VCaP (cell line): ENCODE measurements at regions not wholly inside any gene's neighbourhood (a gene's known extent, or its start where the extent isn't known, plus 50 kb on each side); places are given as distances from the start of the nearest gene placed in this dataset.
"Not testable (repeated sequence)": the region's sequence is repeated elsewhere in the genome, so short reads cannot be mapped to it uniquely, and the experiment has no call there.

Experiments
- H3K27ac ChIP-seq: fragments of 450-650 bp; 2 replicates; pipeline ENCODE4 v1.5.1; 2017
- CTCF ChIP-seq: fragments of 450-650 bp; conservative IDR thresholded peaks from 2 replicates; pipeline ENCODE4 v1.5.1; 2017; ENCODE audit warnings: mild to moderate bottlenecking, moderate library complexity

DNA sequence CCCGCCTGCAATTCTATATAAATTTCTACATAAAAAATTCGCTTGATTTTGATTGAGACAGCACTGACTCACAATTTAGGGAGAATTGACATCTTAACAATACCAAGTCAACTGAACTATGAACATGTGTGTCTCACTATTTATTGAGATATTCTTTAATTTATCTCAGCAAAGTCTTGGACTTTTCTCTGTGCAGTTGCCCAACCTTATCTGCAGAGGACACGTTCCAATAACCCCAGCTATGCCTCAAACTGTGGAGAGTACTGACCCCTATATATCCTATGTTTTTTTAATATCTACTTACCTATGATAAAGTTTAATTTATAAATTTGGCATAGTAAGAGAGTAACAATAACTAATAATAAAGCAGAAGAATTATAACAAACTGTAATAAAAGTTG, 69.4 kb upstream of the PIP4K2A start:
- no peak for TF ChIP-seq CTCF
- H3K27ac ChIP-seq: no peak overlapping the region

GRCh38 chr10:22780474-22780885, 66.1 kb upstream of the PIP4K2A start:
- no peak for TF ChIP-seq CTCF
- no peak overlapping the region for H3K27ac ChIP-seq

GRCh38 chr10:22779331-22780019, 65.1 kb upstream of the PIP4K2A start:
- no peak for TF ChIP-seq CTCF
- no peak overlapping the region for H3K27ac ChIP-seq

- no peak overlapping the region for H3K27ac ChIP-seq
- TF ChIP-seq CTCF: no peak
These were observed 59.7 kb upstream of the PIP4K2A start for GRCh38 chr10:22774102-22774501.

GRCh38 chr10:22771631-22772030, 57.3 kb upstream of the PIP4K2A start:
- H3K27ac ChIP-seq: not testable (repeated sequence)

DNA sequence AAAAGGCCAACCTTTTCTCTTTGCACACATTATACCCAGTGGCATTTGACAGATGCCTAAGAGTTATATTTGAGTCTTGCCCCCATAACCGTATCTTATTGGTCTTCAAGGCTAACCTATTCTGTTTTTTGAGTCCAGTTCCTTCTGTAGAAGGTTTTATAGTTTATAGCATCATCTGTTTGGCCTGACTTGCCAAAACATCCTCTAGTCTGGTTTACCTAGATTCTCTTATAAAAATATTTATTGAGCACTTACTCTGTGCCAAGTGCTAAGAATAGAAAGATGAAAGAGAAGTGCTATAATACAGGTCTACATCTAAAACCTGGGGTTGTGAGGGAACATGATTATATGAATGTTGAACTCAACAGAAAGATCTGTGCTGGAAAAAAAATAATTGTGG, 55.9 kb upstream of the PIP4K2A start:
- no peak for TF ChIP-seq CTCF
- H3K27ac ChIP-seq: no peak overlapping the region

- no peak for TF ChIP-seq CTCF
- H3K27ac ChIP-seq: no peak overlapping the region
These were observed 53.5 kb upstream of the PIP4K2A start for GRCh38 chr10:22767859-22768258.

GRCh38 chr10:22766693-22767092, 52.3 kb upstream of the PIP4K2A start:
- peak overlapping the region; percentile 16; the same call in 1 of the 2 replicates for H3K27ac ChIP-seq
- no peak for TF ChIP-seq CTCF
